NCI-H69 (cell line): ENCODE measurements at regions not wholly inside any gene's neighbourhood (a gene's known extent, or its start where the extent isn't known, plus 50 kb on each side); places are given as distances from the start of the nearest gene placed in this dataset.

Experiments used
- DNase-seq: peaks from one replicate; lab custom pipeline; 2025; lab: John Stamatoyannopoulos, UW

DNA sequence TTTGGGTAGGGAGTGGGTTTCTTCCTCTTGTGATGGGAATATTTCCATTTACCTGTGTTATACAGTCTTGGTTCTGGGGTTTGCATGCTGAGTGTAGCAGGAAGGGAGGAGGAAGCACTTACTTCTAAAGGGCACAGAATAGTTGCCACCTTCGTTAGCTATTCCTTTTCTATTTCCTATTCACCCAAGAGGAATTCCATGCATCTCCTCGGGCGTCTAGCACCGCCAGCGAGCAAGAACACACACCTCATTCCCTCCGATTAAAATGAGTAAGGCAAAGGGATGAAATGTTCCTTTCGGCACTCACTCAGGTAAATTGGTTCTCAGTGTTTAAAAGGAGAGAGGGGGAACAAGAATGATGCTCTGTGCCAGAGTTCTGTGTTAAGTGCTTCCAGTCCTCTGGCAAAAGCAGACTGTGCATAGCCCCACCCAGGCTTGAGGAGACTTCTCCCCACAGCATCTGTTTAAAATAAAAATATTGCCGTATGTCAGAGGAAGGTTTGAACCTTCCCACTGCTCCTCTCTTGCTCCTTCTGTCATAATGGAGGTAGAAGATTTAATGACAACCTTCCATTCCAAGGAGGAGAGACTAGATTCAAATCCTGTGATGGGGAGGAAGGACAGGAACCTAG, 351.4 kb downstream of the PTTG2 start:
- no peak for DNase-seq

DNA sequence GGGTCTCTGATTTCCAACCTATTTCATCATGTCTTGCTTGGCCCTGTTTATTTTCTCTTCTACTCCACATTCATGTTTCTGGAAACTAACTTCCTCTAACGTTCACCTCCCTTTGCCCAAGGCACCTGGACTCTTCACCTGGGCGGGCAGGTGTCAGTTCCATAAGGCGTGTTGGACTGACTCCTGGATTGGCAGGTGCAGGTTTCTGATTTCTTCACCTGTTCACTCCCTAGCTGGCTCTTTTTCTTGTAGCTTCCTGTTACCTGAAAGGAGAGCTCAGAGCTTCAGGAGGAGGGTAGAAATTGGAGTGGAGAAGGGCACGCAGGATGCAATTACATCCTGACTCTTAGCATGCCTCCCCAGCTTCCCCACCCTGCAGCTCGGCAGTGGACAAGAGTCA, 350.8 kb upstream of the KLF3 start:
- peak; percentile 85 for DNase-seq

GRCh38 chr4:38313999-38314561, 349.9 kb upstream of the KLF3 start:
- DNase-seq: peak; percentile 52

DNA sequence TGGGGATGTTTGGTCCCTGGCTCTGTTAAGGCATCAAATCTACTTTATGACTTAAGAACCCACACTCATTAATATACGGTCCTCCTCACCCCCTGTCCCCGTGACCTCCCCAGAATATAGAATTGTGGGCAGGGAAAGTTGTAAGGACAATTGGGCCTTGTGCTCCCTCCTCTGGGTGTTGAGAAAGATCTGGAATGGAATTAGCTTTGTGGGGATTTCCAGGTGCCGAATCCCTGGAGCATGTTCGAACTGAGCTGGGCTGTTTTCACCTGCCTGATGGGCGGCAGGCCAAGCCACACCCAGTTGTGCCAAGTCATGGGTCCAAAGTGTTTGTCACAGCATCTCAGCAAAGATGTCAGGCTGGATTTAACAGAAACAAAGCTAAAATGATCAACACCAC, 349.3 kb upstream of the KLF3 start:
- peak; percentile 25 for DNase-seq

- DNase-seq: no peak
These were observed 348.7 kb upstream of the KLF3 start for GRCh38 chr4:38315286-38315685.

GRCh38 chr4:38316045-38316444, 348.0 kb upstream of the KLF3 start:
- DNase-seq: no peak

- no peak for DNase-seq
These were observed 346.8 kb upstream of the KLF3 start for GRCh38 chr4:38317041-38317674.

DNA sequence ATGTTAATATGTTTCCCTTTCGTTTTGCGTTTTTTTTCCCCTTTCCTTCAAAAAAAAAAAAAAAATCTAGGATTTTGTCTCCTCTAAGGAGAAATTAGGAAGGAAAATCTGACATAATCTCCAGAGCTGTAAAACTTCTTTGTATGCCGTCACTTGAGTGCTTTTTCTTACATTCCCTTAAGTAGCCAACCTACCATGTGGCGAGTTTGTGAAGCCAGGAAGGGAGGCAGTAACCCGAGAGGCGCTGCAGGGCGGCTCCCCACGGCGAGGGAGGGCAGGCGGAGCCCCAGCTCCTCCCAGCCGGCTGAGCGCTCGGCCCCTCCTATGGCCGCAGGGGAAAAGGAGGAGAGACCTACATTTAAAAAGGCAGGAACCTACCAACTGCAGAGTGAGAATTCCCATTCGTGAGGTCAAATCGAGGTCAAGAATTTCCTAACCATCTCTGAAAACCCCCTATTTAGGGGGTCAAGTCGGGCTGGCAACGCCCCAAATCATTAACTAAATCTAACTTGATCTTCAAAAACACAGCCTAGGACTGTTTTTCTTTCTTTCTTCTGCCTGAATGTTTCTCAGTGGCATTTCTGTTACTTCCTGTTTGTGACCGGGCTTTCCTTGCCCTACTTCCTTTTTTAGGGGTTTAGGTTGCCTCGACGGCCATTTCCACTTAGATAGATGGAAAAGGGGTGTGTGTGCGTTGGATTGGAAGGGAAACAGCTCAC, 345.1 kb upstream of the KLF3 start:
- peak; percentile 96 for DNase-seq

- DNase-seq: peak; percentile 81
These were observed 344.3 kb upstream of the KLF3 start for GRCh38 chr4:38319456-38320342.

DNA sequence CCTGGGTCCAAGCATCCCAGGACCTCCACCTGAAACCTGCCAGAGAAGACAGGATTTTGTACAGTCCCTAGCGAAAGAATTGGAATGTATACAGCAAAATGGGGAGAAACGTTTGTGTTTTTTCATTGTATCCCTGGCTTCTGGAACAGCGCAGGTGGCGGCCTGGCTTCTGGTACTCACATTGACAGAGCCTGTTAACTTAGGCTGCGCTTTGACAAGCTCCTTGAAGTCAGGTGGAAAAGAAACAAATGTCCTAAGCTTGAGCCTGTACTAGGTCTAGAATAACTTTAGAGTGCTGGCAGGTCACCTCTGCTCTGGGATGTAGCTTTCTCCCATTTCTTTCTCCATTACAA, 343.7 kb upstream of the KLF3 start:
- no peak for DNase-seq

DNA sequence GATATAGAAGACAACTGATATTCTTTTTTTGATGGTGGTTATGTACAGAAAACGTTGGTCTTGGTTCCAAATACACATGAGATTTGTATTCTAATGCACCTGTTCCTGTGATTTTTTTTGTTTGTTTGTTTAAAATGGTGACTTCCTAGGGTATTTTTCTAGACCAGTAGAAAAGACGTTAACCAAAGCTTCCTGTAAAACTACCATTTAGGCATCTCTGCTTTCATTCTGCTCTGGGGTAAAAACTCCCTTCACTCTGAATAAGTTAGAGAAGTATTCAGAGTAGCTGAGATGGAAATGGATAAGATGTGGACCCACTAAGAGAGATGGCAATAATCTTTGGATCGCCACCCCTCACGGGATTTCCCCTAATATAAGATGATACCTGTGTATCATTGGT, 343.2 kb upstream of the KLF3 start:
- DNase-seq: no peak

DNA sequence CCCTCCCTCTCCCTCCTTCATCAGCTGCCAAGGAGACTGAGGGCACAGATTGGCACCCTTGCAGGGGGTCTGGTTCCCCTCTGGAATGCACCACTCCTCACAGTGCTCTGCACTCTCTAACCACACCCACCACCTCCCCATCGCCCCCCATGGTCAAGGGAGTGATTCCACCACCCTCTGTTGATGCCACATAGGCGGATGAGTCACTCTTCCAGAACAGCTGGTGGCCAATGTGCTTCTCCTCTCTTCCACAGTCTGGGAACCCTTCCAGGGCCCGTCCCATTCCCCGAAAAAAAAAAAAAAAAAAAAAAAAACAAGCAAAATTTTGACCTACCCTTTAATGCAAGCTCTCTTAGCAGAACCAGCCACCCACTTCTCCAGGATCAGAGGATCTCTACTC, 341.3 kb upstream of the KLF3 start:
- no peak for DNase-seq

- no peak for DNase-seq
These were observed 340.8 kb upstream of the KLF3 start for GRCh38 chr4:38323141-38323641.

- no peak for DNase-seq
These were observed 339.0 kb upstream of the KLF3 start for GRCh38 chr4:38324861-38325628.

GRCh38 chr4:38325629-38325913, 338.4 kb upstream of the KLF3 start:
- no peak for DNase-seq

- DNase-seq: no peak
These were observed 337.5 kb upstream of the KLF3 start for GRCh38 chr4:38326499-38326898.

GRCh38 chr4:38327174-38327573, 336.8 kb upstream of the KLF3 start:
- DNase-seq: no peak

GRCh38 chr4:38328989-38329729, 334.8 kb upstream of the KLF3 start:
- DNase-seq: no peak

GRCh38 chr4:38330321-38330720, 333.7 kb upstream of the KLF3 start:
- no peak for DNase-seq

DNA sequence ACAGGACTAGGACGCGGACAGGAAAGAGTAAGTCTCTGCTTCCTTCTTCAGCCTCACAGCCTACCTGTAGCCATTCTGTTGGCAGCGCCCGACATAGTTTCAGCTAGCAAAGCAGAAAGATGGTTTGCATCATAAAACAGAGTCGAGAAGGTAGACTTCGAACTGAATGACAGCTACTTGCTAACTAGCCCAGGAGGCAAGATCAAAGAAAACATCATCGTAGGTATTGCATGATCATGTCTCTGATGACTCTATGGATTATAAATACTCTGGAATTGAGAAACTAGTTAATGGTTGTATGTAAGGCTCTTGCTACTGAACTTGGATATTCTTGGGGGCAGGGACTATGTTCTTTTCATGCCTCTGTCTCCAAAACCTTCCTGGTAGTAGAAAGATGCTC, 333.1 kb upstream of the KLF3 start:
- no peak for DNase-seq

- no peak for DNase-seq
These were observed 331.3 kb upstream of the KLF3 start for GRCh38 chr4:38332699-38333098.
